ENCODE measurements at regions not wholly inside any gene's neighbourhood (a gene's known extent, or its start where the extent isn't known, plus 50 kb on each side); places are given as distances from the start of the nearest gene placed in this dataset.
"Not testable (repeated sequence)": the region's sequence is repeated elsewhere in the genome, so short reads cannot be mapped to it uniquely, and the experiment has no call there.

- DNase-seq, result no peak
Observed at GRCh38 chr13:83453723-83454122, 428.6 kb downstream of the SLITRK1 start.

- no peak for DNase-seq
Observed at GRCh38 chr13:83453300-83453699, 429.0 kb downstream of the SLITRK1 start.

- no peak for DNase-seq
Observed at GRCh38 chr13:83452292-83452950, 429.9 kb downstream of the SLITRK1 start.

GRCh38 chr13:83450591-83450990 lies 431.7 kb downstream of the SLITRK1 start:
- DNase-seq, result no peak

GRCh38 chr13:83449668-83450395 lies 432.4 kb downstream of the SLITRK1 start:
- DNase-seq, result no peak

GRCh38 chr13:83440465-83440864 lies 441.8 kb downstream of the SLITRK1 start:
- no peak for DNase-seq

- not testable (repeated sequence) for DNase-seq
Observed at GRCh38 chr13:83439464-83439863, 442.8 kb downstream of the SLITRK1 start.

GRCh38 chr13:83423861-83424260 lies 458.4 kb downstream of the SLITRK1 start:
- no peak for DNase-seq

GRCh38 chr13:83423381-83423780 lies 458.9 kb downstream of the SLITRK1 start:
- DNase-seq, result no peak

GRCh38 chr13:83414393-83414792 lies 467.9 kb downstream of the SLITRK1 start:
- DNase-seq, result no peak

- no peak for DNase-seq
Observed at GRCh38 chr13:83386609-83387008, 495.7 kb downstream of the SLITRK1 start.

GRCh38 chr13:83378908-83379307 lies 503.4 kb downstream of the SLITRK1 start:
- no peak for DNase-seq

- DNase-seq, result no peak
Observed at GRCh38 chr13:83377491-83377890, 504.8 kb downstream of the SLITRK1 start.

GRCh38 chr13:83372786-83373185 lies 509.5 kb downstream of the SLITRK1 start:
- DNase-seq, result no peak

- no peak for DNase-seq
Observed at GRCh38 chr13:83365723-83366122, 516.6 kb downstream of the SLITRK1 start.

- no peak for DNase-seq
Observed at GRCh38 chr13:83355041-83355440, 527.2 kb downstream of the SLITRK1 start.

- DNase-seq, result no peak
Observed at GRCh38 chr13:83352391-83352790, 529.9 kb downstream of the SLITRK1 start.

GRCh38 chr13:83350569-83350968 lies 531.7 kb downstream of the SLITRK1 start:
- no peak for DNase-seq

GRCh38 chr13:83344518-83344917 lies 537.8 kb downstream of the SLITRK1 start:
- DNase-seq, result no peak

GRCh38 chr13:83340170-83340569 lies 542.1 kb downstream of the SLITRK1 start:
- DNase-seq, result no peak

- no peak for DNase-seq
Observed at GRCh38 chr13:83333614-83334388, 548.5 kb downstream of the SLITRK1 start.

GRCh38 chr13:83332751-83333150 lies 549.5 kb downstream of the SLITRK1 start:
- DNase-seq, result no peak

GRCh38 chr13:83327091-83327490 lies 555.2 kb downstream of the SLITRK1 start:
- DNase-seq, result no peak
